ENCODE measurements at regions not wholly inside any gene's neighbourhood (a gene's known extent, or its start where the extent isn't known, plus 50 kb on each side); places are given as distances from the start of the nearest gene placed in this dataset.
A peak's percentile ranks its signal among the peaks of the same experiment; 100 is the strongest.

DNA sequence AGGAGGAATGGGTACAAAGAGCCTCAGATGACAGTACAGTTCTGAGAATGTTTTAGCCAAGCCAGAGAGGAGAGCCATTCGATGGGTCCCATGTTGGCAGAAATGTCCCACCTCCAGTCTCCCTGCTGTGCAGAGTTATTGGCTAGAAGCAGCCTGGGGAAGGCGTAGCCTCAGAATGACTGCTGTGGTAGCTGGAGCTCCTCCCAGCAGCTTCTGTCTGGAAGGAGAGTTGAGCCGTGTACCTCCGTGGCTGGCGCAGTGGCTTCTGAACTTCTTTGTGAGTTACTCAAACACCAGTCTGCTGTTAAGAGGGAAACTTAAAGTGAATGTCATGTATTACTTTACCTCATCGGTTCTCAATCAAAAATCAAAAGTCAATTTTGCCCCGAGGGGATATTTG, 193.3 kb upstream of the SNX2 start:
- no peak for TF ChIP-seq CTCF (IDR thresholded peaks at IDR 0.05; ENCODE audit: low read depth, low read length)
- H3K27me3 ChIP-seq, result no peaks in the 10 kb centered on the region
- H3K27ac ChIP-seq, result no peak overlapping the region
- no peaks in the 10 kb centered on the region for H3K4me1 ChIP-seq (ENCODE audit: low read depth)
- DNase-seq (ENCODE audit: low read depth in 1 of 2, low spot score in 1 of 2), result peak in 1 of 2 donors; percentile 4
- no peaks in the 10 kb centered on the region for H3K36me3 ChIP-seq
- H3K9me3 ChIP-seq (ENCODE audit: low read depth), result no peaks in the 10 kb centered on the region
- H3K4me3 ChIP-seq, result no peak overlapping the region

DNA sequence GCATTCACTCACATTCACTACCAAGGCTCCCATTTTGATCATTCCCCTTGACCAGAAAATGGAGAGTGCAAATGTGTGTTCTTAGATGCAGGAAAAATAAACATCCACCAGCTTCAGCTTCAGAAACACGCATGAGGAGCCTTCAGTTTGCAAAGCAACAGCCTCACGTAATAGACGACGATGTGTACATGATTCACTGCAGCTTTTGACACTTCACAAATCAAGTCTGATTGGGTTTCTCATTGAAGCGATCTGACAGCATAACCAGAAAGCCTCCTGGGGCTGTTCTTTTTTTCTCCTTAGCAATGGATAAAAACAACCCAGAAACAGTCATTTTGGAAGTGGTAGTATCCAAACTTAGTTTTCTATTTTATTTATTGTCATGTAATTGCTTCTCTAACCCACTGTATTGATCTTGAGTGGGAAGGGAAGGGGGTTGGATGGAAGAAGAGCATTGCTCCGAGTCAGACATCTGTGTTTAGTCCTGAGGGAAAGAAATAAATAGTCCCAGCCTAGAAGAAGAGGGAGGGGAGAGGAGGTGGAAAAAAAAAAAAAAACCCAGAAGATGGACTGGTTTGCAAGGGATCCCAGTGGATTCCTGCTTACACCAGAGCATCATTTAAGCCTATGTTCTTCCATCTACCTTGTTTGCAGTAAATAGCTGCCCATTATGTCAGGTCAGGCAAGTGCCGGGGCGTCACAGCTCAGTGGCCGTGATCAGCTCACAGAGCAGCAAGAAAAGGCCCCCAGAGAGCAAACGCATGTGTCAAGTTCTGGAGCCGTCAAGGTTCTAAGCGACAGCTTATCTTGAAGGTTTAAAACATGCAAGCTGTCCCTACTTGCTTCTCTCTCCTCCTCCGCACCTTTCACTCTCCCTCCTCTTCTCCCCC, 190.2 kb upstream of the SNX2 start:
- Histone ChIP-seq H3K4me3 (no peak overlapping the region), H3K9me3 (ENCODE audit: low read depth) (no peaks in the 10 kb centered on the region), H3K36me3 (no peaks in the 10 kb centered on the region), H3K27me3 (no peaks in the 10 kb centered on the region), H3K27ac (no peak overlapping the region), H3K4me1 (ENCODE audit: low read depth) (no peaks in the 10 kb centered on the region)
- no peak for TF ChIP-seq CTCF (IDR thresholded peaks at IDR 0.05; ENCODE audit: low read depth, low read length)
- DNase-seq (ENCODE audit: low read depth in 1 of 2, low spot score in 1 of 2), result peak in 1 of 2 donors; percentile 14

- DNase-seq (ENCODE audit: low read depth in 1 of 2, low spot score in 1 of 2), result no peak
- no peak for TF ChIP-seq CTCF (IDR thresholded peaks at IDR 0.05; ENCODE audit: low read depth, low read length)
- no peak overlapping the region for H3K4me3 ChIP-seq
- no peaks in the 10 kb centered on the region for H3K36me3 ChIP-seq
- H3K9me3 ChIP-seq (ENCODE audit: low read depth), result no peaks in the 10 kb centered on the region
- H3K27ac ChIP-seq, result no peak overlapping the region
- H3K4me1 ChIP-seq (ENCODE audit: low read depth), result no peaks in the 10 kb centered on the region
- no peaks in the 10 kb centered on the region for H3K27me3 ChIP-seq
Observed at GRCh38 chr5:122585371-122585770, 189.5 kb upstream of the SNX2 start.

- DNase-seq (ENCODE audit: low read depth in 1 of 2, low spot score in 1 of 2), result peak in 1 of 2 donors; percentile 45
- H3K4me3 ChIP-seq, result no peak overlapping the region
Observed at GRCh38 chr5:122586351-122586750, 188.5 kb upstream of the SNX2 start.

GRCh38 chr5:122591828-122592227, 183.1 kb upstream of the SNX2 start:
- TF ChIP-seq CTCF (IDR thresholded peaks at IDR 0.05; ENCODE audit: low read depth, low read length), result no peak
- Histone ChIP-seq H3K4me3 (no peak overlapping the region), H3K9me3 (ENCODE audit: low read depth) (no peaks in the 10 kb centered on the region), H3K4me1 (ENCODE audit: low read depth) (no peaks in the 10 kb centered on the region), H3K27ac (no peak overlapping the region), H3K36me3 (no peaks in the 10 kb centered on the region), H3K27me3 (no peaks in the 10 kb centered on the region)
- DNase-seq (ENCODE audit: low read depth in 1 of 2, low spot score in 1 of 2), result no peak

More at GRCh38 chr5:122586351-122586750, 188.5 kb upstream of the SNX2 start:
- Histone ChIP-seq H3K27me3 (no peaks in the 10 kb centered on the region), H3K9me3 (ENCODE audit: low read depth) (no peaks in the 10 kb centered on the region), H3K27ac (no peak overlapping the region), H3K4me1 (ENCODE audit: low read depth) (no peaks in the 10 kb centered on the region), H3K36me3 (no peaks in the 10 kb centered on the region)
- no peak for TF ChIP-seq CTCF (IDR thresholded peaks at IDR 0.05; ENCODE audit: low read depth, low read length)

Data from cardiac muscle cell (in vitro differentiated cells and primary cell).